Nephron (organoid): ENCODE measurements at regions not wholly inside any gene's neighbourhood (a gene's known extent, or its start where the extent isn't known, plus 50 kb on each side); places are given as distances from the start of the nearest gene placed in this dataset.

Experiments
- H3K27ac Mint-ChIP-seq, 3 experiments: 2 replicates each; pipeline ENCODE4 v1.8.0; 2020; ENCODE audit warnings: mixed read lengths in 3 of 3, mild to moderate bottlenecking in 2 of 3, moderate library complexity in 1 of 3
- H3K27me3 Mint-ChIP-seq: 2 replicates; pipeline ENCODE4 v1.8.0; 2021; ENCODE audit warnings: low read depth, mild to moderate bottlenecking, moderate library complexity, mixed read lengths
- H3K36me3 Mint-ChIP-seq: 2 replicates; pipeline ENCODE4 v1.8.0; 2020; ENCODE audit warnings: low read depth, mixed read lengths
- H3K4me1 Mint-ChIP-seq: 2 replicates; pipeline ENCODE4 v1.8.0; 2020; ENCODE audit warnings: mixed read lengths
- H3K4me3 Mint-ChIP-seq, 3 experiments: 2 replicates each; pipeline ENCODE4 v1.8.0; 2020; ENCODE audit warnings: mild to moderate bottlenecking in 3 of 3, mixed read lengths in 3 of 3, moderate library complexity in 2 of 3
- H3K9me3 Mint-ChIP-seq: 2 replicates; pipeline ENCODE4 v1.8.0; 2020; ENCODE audit warnings: mixed read lengths
- TF ChIP-seq, protein P1 (sequence below), 3 experiments: fragments of 200-600 bp; sonication (generic); IDR thresholded peaks; one replicate each; pipeline ENCODE4 v1.5.0; 2021; ENCODE audit warnings: antibody characterized with exemption in 3 of 3; ENCODE audit not compliant: unreplicated experiment in 3 of 3

DNA sequence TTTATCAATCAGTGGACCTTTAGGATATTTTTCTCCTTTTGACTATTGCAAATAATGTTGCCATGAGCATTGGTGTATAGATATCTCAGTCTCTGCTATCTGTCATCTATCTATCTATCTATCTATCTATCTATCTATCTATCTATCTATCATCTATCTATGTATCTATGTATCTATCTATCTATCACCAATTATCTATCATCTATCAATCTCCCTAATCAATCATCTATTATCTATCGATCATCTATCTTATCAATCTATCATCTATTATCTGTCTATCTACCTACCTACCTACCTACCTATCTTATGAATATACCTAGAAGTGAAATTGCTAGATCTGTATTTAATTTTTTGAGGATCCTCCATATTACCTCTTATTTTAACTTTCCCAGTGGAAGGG lies 69.6 kb downstream of the EMX2 start:
- peaks cover 16% of the 10 kb centered on the region for H3K27me3 Mint-ChIP-seq
- no peak overlapping the region for H3K27ac Mint-ChIP-seq
- no peaks in the 10 kb centered on the region for H3K9me3 Mint-ChIP-seq
- H3K36me3 Mint-ChIP-seq = no peaks in the 10 kb centered on the region
- TF ChIP-seq, protein P1, sequence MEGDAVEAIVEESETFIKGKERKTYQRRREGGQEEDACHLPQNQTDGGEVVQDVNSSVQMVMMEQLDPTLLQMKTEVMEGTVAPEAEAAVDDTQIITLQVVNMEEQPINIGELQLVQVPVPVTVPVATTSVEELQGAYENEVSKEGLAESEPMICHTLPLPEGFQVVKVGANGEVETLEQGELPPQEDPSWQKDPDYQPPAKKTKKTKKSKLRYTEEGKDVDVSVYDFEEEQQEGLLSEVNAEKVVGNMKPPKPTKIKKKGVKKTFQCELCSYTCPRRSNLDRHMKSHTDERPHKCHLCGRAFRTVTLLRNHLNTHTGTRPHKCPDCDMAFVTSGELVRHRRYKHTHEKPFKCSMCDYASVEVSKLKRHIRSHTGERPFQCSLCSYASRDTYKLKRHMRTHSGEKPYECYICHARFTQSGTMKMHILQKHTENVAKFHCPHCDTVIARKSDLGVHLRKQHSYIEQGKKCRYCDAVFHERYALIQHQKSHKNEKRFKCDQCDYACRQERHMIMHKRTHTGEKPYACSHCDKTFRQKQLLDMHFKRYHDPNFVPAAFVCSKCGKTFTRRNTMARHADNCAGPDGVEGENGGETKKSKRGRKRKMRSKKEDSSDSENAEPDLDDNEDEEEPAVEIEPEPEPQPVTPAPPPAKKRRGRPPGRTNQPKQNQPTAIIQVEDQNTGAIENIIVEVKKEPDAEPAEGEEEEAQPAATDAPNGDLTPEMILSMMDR (IDR thresholded peaks at IDR 0.05; ENCODE audit: unreplicated experiment in 3 of 3) = no peak
- H3K4me3 Mint-ChIP-seq = no peak overlapping the region
- H3K4me1 Mint-ChIP-seq = peaks cover 38% of the 10 kb centered on the region

GRCh38 chr10:117615649-117616048 lies 73.1 kb downstream of the EMX2 start:
- Mint-ChIP-seq H3K4me1 (peaks cover 41% of the 10 kb centered on the region), H3K27ac (peak overlapping the region; percentile 58 to 66 (median 62)), H3K9me3 (no peaks in the 10 kb centered on the region), H3K4me3 (no peak overlapping the region), H3K36me3 (no peaks in the 10 kb centered on the region), H3K27me3 (peaks cover 24% of the 10 kb centered on the region)
- TF ChIP-seq, protein P1 (IDR thresholded peaks at IDR 0.05; ENCODE audit: unreplicated experiment in 3 of 3) = no peak

GRCh38 chr10:117616179-117616578 lies 73.6 kb downstream of the EMX2 start:
- Mint-ChIP-seq H3K27ac (peak overlapping the region; percentile 58 to 66 (median 62)), H3K4me3 (peak overlapping the region in 1 of 3 experiments; percentile 8)

DNA sequence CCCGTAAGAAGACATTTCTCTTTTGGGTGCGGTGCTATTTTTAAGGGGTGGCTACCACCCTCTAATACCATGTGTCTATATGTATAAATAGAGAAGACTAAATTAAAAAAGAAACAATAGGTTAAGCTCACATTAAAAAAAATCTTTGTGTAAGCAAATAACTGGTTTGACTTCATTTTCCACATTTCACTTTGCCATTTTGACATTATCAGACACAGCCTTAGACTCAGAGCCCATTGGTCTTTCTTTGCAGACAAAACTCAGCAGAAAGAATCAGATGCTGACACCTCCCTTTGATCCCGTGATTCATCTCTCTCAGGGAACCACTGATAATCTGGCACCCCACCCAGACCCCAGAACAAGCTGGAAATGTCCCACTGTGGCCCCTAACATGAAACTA lies 74.5 kb downstream of the EMX2 start:
- Mint-ChIP-seq H3K4me1 (peaks cover 34% of the 10 kb centered on the region), H3K36me3 (no peaks in the 10 kb centered on the region), H3K27me3 (peaks cover 33% of the 10 kb centered on the region), H3K9me3 (no peaks in the 10 kb centered on the region), H3K27ac (no peak overlapping the region), H3K4me3 (no peak overlapping the region)
- TF ChIP-seq, protein P1 (IDR thresholded peaks at IDR 0.05; ENCODE audit: unreplicated experiment in 3 of 3) = no peak

More at GRCh38 chr10:117616179-117616578, 73.6 kb downstream of the EMX2 start:
- TF ChIP-seq, protein P1 (IDR thresholded peaks at IDR 0.05; ENCODE audit: unreplicated experiment in 3 of 3) = no peak
- no peaks in the 10 kb centered on the region for H3K36me3 Mint-ChIP-seq
- H3K4me1 Mint-ChIP-seq = peaks cover 40% of the 10 kb centered on the region
- peaks cover 28% of the 10 kb centered on the region for H3K27me3 Mint-ChIP-seq
- H3K9me3 Mint-ChIP-seq = no peaks in the 10 kb centered on the region

DNA sequence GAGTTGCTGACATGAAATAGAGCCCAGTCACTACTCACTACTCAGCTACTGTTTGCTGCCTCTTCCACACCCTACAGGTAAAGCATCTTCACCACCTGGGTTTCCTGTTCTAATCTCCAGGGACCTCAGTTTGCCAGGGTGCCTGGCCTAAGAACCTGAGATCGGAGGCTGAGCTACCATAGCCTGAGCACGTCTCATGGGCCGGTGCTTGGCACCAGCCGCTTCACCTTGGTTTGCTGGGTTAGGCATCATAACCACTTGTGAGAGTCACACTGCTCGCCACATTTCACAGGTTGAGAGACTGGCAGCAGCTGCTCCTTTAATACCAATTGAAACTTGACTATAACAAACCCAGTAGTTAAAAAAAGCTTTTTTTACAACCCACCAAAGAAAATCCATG lies 75.1 kb downstream of the EMX2 start:
- Mint-ChIP-seq H3K9me3 (no peaks in the 10 kb centered on the region), H3K27me3 (peaks cover 36% of the 10 kb centered on the region), H3K4me3 (no peak overlapping the region), H3K4me1 (peaks cover 34% of the 10 kb centered on the region), H3K36me3 (no peaks in the 10 kb centered on the region), H3K27ac (no peak overlapping the region)
- TF ChIP-seq, protein P1 (IDR thresholded peaks at IDR 0.05; ENCODE audit: unreplicated experiment in 3 of 3) = no peak

- H3K4me1 Mint-ChIP-seq = peaks cover 34% of the 10 kb centered on the region
- no peaks in the 10 kb centered on the region for H3K9me3 Mint-ChIP-seq
- H3K36me3 Mint-ChIP-seq = no peaks in the 10 kb centered on the region
- H3K27ac Mint-ChIP-seq = peak overlapping the region in 1 of 3 experiments; percentile 28
- TF ChIP-seq, protein P1 (IDR thresholded peaks at IDR 0.05; ENCODE audit: unreplicated experiment in 3 of 3) = no peak
- no peak overlapping the region for H3K4me3 Mint-ChIP-seq
- peaks cover 29% of the 10 kb centered on the region for H3K27me3 Mint-ChIP-seq
These were observed 76.7 kb downstream of the EMX2 start for GRCh38 chr10:117619223-117619622.
